Thyroid gland (tissue), 4 donors: ENCODE measurements at regions not wholly inside any gene's neighbourhood (a gene's known extent, or its start where the extent isn't known, plus 50 kb on each side); places are given as distances from the start of the nearest gene placed in this dataset.

ENCODE experiments used
- POLR2A ChIP-seq, 2 donors: fragments of 450-650 bp; IDR thresholded peaks; one replicate each; pipeline ENCODE4 v1.6.1; 2017; ENCODE audit warnings: antibody characterized with exemption in 2 of 2, mild to moderate bottlenecking in 2 of 2, moderate library complexity in 1 of 2
- TF ChIP-seq, protein P1 (sequence below), 6 experiments: fragments of 200-600 bp in 3 of 6; fragments of 450-650 bp in 3 of 6; sonication (generic) in 3 of 6; IDR thresholded peaks; one replicate each; pipeline ENCODE4 v1.5.1; 2016 to 2019; ENCODE audit warnings: antibody characterized with exemption in 6 of 6, mild to moderate bottlenecking in 2 of 6, inconsistent platforms in 1 of 6, moderate library complexity in 1 of 6

DNA sequence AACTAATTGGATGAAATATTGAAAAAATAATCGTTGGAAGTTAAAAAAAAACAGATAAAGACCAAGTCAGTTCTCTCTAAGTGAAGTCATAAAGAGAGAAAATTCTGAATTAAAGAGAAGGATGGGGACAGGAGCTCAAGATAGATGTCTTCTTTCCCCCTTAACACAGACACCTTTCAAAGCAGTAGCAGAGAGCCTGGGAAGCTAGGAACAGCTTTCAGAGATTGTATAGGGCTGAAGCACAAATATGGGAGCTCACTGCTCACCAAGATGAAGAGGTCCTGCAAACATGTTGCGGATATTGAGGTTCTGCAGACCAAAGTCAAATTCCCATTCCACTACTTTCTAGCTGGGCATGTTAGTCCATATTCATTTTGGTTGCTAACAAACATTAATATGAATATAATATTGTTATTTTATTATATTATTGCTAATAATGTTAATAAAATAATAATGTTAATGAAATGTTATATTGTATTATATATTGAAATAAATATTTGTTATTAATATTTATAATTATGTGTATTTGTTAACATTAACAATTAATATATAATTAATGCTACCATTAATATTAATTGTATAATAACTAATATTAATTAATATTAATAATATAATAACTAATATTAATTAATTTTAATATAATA, 319.1 kb downstream of the OXSM start:
- TF ChIP-seq, protein P1, sequence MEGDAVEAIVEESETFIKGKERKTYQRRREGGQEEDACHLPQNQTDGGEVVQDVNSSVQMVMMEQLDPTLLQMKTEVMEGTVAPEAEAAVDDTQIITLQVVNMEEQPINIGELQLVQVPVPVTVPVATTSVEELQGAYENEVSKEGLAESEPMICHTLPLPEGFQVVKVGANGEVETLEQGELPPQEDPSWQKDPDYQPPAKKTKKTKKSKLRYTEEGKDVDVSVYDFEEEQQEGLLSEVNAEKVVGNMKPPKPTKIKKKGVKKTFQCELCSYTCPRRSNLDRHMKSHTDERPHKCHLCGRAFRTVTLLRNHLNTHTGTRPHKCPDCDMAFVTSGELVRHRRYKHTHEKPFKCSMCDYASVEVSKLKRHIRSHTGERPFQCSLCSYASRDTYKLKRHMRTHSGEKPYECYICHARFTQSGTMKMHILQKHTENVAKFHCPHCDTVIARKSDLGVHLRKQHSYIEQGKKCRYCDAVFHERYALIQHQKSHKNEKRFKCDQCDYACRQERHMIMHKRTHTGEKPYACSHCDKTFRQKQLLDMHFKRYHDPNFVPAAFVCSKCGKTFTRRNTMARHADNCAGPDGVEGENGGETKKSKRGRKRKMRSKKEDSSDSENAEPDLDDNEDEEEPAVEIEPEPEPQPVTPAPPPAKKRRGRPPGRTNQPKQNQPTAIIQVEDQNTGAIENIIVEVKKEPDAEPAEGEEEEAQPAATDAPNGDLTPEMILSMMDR (IDR thresholded peaks at IDR 0.05): no peak
- TF ChIP-seq POLR2A (IDR thresholded peaks at IDR 0.05): no peak
